CD4-positive, alpha-beta T cell (primary cell): ENCODE measurements at regions not wholly inside any gene's neighbourhood (a gene's known extent, or its start where the extent isn't known, plus 50 kb on each side); places are given as distances from the start of the nearest gene placed in this dataset.

Experiments used
- ATAC-seq: fragments of 200-7000 bp; cut with Tn5 transposase; one replicate; pipeline ENCODE4 v1.10.0; 2022; ENCODE audit warnings: mild to moderate bottlenecking; ENCODE audit not compliant: poor library complexity
- CTCF ChIA-PET: fragments of 350-600 bp; sonication (Branson Sonifier 250); formaldehyde crosslinking; loops from one replicate; lab custom pipeline; 2021; ENCODE audit warnings: antibody characterized with exemption, inconsistent platforms; lab: Charles Lee
- POLR2A ChIA-PET: fragments of 350-600 bp; sonication (Branson Sonifier 250); formaldehyde crosslinking; loops from one replicate; lab custom pipeline; 2021; ENCODE audit warnings: antibody characterized with exemption, inconsistent platforms; lab: Charles Lee
- DNase-seq, 14 experiments: peaks; one replicate each; pipeline ENCODE4 v3.0.0-alpha.2; 2013 to 2020; ENCODE audit warnings: mixed read lengths in 2 of 14
- H3K27ac ChIP-seq, 2 donors: one replicate each; pipeline versions ENCODE4 v1.5.1 to v1.7.0; 2013; ENCODE audit warnings: low read length in 2 of 2, low read depth in 1 of 2, mild to moderate bottlenecking in 1 of 2
- H3K27me3 ChIP-seq, 2 experiments: 1 replicate in 1 of 2; 2 replicates in 1 of 2; pipeline versions ENCODE4 v1.6.1 to v1.7.0; 2013; ENCODE audit warnings: low read length in 2 of 2, control low read depth in 1 of 2, mild to moderate bottlenecking in 1 of 2, moderate library complexity in 1 of 2; ENCODE audit not compliant: insufficient read depth in 2 of 2, control insufficient read depth in 1 of 2
- H3K36me3 ChIP-seq: one replicate; pipeline ENCODE4 v1.6.1; 2013; ENCODE audit warnings: low read length, control low read depth; ENCODE audit not compliant: insufficient read depth
- H3K4me1 ChIP-seq: one replicate; pipeline ENCODE4 v1.6.1; 2013; ENCODE audit warnings: low read length, control low read depth; ENCODE audit not compliant: insufficient read depth
- H3K4me3 ChIP-seq: one replicate; pipeline ENCODE4 v1.5.1; 2013; ENCODE audit warnings: mild to moderate bottlenecking, low read length, moderate library complexity
- H3K9me3 ChIP-seq, 2 experiments: 1 replicate in 1 of 2; 2 replicates in 1 of 2; pipeline versions ENCODE4 v1.6.1 to v1.7.0; 2013; ENCODE audit warnings: low read length in 2 of 2, mild to moderate bottlenecking in 2 of 2, control low read depth in 1 of 2, moderate library complexity in 1 of 2; ENCODE audit not compliant: control insufficient read depth in 1 of 2, insufficient read depth in 1 of 2
- H3K27ac Mint-ChIP-seq: one replicate; pipeline ENCODE4 v1.8.0; 2020; ENCODE audit warnings: mixed read lengths
- H3K27me3 Mint-ChIP-seq: one replicate; pipeline ENCODE4 v1.8.0; 2021; ENCODE audit warnings: mixed read lengths
- H3K36me3 Mint-ChIP-seq: one replicate; pipeline ENCODE4 v1.8.0; 2021; ENCODE audit warnings: low read depth, mixed read lengths
- H3K4me1 Mint-ChIP-seq: one replicate; pipeline ENCODE4 v1.8.0; 2021; ENCODE audit warnings: low read depth, mixed read lengths
- H3K4me3 Mint-ChIP-seq: one replicate; pipeline ENCODE4 v1.8.0; 2020; ENCODE audit warnings: mild to moderate bottlenecking, mixed read lengths
- H3K9me3 Mint-ChIP-seq: one replicate; pipeline ENCODE4 v1.8.0; 2020; ENCODE audit warnings: mixed read lengths
- intact Hi-C, 2 experiments: fragments of 100-400 bp; cut with DNase I in 1 of 2; cut with micrococcal nuclease in 1 of 2; formaldehyde crosslinking; loops; one replicate each; pipeline versions ENCODE4 v1.15.1 to v1.9.0; 2023 to 2025; cut with DNase I, micrococcal nuclease
- TF ChIP-seq, protein P1 (sequence below): fragments of 200-600 bp; IDR thresholded peaks from one replicate; pipeline ENCODE4 v1.8.0; 2022; ENCODE audit warnings: antibody characterized with exemption, mild to moderate bottlenecking

DNA sequence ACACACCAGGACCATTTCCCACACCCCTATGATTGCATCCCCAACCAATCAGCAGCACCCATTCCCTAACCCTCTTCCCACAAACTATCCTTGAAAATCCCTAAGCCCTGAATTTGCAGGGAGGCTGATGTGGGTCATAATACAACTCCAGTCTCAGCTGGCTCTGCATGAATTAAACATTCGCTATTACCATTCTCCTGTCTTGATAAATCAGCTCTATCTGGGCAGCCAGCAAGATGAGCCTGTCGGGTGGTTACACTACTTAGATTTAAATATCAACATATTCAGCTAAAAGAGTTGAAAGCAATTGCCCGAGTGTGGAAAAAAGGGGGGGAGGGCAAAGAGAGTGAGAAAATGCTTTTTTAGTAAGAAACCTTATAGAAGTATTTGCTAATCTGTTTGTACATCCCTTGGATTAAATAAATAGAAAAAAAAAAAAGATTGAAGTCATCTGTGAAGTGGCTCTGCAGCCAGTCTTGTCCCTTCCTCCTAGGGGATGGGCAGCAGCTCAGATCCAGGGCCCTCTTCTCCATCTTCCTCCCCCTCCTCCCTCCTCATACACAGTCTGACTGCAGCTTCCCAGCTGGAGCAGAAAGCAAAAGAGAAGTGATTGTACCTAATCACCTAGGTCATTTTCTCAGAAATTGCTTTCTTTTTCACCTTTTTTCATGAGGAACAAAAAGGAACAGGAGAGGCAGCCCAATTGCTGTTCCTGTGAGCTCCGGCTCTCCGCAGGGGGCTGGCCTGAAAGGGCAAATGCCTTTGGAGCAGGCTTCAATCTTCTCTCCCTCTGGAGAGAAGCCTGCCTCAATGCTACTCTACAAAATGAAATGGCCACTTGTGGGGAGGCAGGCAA is 356.6 kb upstream of the SULF2 start:
- no peak overlapping the region for H3K27ac ChIP-seq
- Mint-ChIP-seq H3K9me3 (peaks cover 4% of the 10 kb centered on the region), H3K36me3 (no peaks in the 10 kb centered on the region), H3K4me1 (no peaks in the 10 kb centered on the region), H3K27ac (no peak overlapping the region), H3K4me3 (no peak overlapping the region), H3K27me3 (peaks cover 29% of the 10 kb centered on the region)
- CTCF ChIA-PET: no interaction called here
- peaks cover 3 to 10% of the 10 kb centered on the region in 2 experiments for H3K9me3 ChIP-seq
- peaks cover 0 to 2% of the 10 kb centered on the region in 2 experiments for H3K27me3 ChIP-seq
- intact Hi-C loops: no loop called here
- H3K36me3 ChIP-seq: no peaks in the 10 kb centered on the region
- POLR2A ChIA-PET: no interaction called here
- no peak overlapping the region for H3K4me3 ChIP-seq
- no peaks in the 10 kb centered on the region for H3K4me1 ChIP-seq
- DNase-seq: no peak
- no peak for ATAC-seq
- TF ChIP-seq, protein P1, sequence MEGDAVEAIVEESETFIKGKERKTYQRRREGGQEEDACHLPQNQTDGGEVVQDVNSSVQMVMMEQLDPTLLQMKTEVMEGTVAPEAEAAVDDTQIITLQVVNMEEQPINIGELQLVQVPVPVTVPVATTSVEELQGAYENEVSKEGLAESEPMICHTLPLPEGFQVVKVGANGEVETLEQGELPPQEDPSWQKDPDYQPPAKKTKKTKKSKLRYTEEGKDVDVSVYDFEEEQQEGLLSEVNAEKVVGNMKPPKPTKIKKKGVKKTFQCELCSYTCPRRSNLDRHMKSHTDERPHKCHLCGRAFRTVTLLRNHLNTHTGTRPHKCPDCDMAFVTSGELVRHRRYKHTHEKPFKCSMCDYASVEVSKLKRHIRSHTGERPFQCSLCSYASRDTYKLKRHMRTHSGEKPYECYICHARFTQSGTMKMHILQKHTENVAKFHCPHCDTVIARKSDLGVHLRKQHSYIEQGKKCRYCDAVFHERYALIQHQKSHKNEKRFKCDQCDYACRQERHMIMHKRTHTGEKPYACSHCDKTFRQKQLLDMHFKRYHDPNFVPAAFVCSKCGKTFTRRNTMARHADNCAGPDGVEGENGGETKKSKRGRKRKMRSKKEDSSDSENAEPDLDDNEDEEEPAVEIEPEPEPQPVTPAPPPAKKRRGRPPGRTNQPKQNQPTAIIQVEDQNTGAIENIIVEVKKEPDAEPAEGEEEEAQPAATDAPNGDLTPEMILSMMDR: no peak

- H3K9me3 ChIP-seq: peaks cover 3 to 10% of the 10 kb centered on the region in 2 experiments
- Mint-ChIP-seq H3K4me1 (no peaks in the 10 kb centered on the region), H3K9me3 (peaks cover 4% of the 10 kb centered on the region), H3K27ac (no peak overlapping the region), H3K36me3 (no peaks in the 10 kb centered on the region), H3K4me3 (no peak overlapping the region), H3K27me3 (peaks cover 42% of the 10 kb centered on the region)
- H3K4me1 ChIP-seq: no peaks in the 10 kb centered on the region
- no peak overlapping the region for H3K27ac ChIP-seq
- peaks cover 0 to 2% of the 10 kb centered on the region in 2 experiments for H3K27me3 ChIP-seq
- ChIA-PET CTCF (no interaction called here), POLR2A (no interaction called here)
- no peak overlapping the region for H3K4me3 ChIP-seq
- DNase-seq (no peak), ATAC-seq (no peak)
- intact Hi-C loops: no loop called here
- TF ChIP-seq, protein P1: no peak
- H3K36me3 ChIP-seq: no peaks in the 10 kb centered on the region
These were observed 354.2 kb upstream of the SULF2 start for GRCh38 chr20:48139262-48140041.

- Mint-ChIP-seq H3K4me1 (no peaks in the 10 kb centered on the region), H3K36me3 (no peaks in the 10 kb centered on the region), H3K4me3 (no peak overlapping the region), H3K9me3 (peaks cover 3% of the 10 kb centered on the region), H3K27ac (no peak overlapping the region), H3K27me3 (peaks cover 51% of the 10 kb centered on the region)
- H3K36me3 ChIP-seq: no peaks in the 10 kb centered on the region
- H3K4me1 ChIP-seq: no peaks in the 10 kb centered on the region
- DNase-seq (no peak), ATAC-seq (no peak)
- ChIA-PET CTCF (no interaction called here), POLR2A (no interaction called here)
- H3K27me3 ChIP-seq: no peaks in the 10 kb centered on the region
- H3K27ac ChIP-seq: no peak overlapping the region
- intact Hi-C loops: no loop called here
- TF ChIP-seq, protein P1: no peak
- H3K4me3 ChIP-seq: no peak overlapping the region
- H3K9me3 ChIP-seq: no peaks in the 10 kb centered on the region
These were observed 347.6 kb upstream of the SULF2 start for GRCh38 chr20:48132834-48133233.
